H1 (cell line): ENCODE measurements at regions not wholly inside any gene's neighbourhood (a gene's known extent, or its start where the extent isn't known, plus 50 kb on each side); places are given as distances from the start of the nearest gene placed in this dataset.

ENCODE experiments used
- CTCF ChIA-PET: fragments of 300-600 bp; sonication (Branson Sonifier 250); formaldehyde crosslinking; loops from one replicate; lab custom pipeline; 2021; ENCODE audit not compliant: partially characterized antibody; lab: Charles Lee
- POLR2A ChIA-PET: fragments of 300-600 bp; sonication (Branson Sonifier 250); formaldehyde crosslinking; loops from one replicate; lab custom pipeline; 2021; ENCODE audit warnings: inconsistent platforms; ENCODE audit not compliant: partially characterized antibody; lab: Charles Lee
- DNase-seq, 2 experiments: peaks; one replicate each; pipeline versions ENCODE4 v3.0.0 to v3.0.0-alpha.2; 2010 to 2022; ENCODE audit warnings: low spot score in 2 of 2, low read depth in 1 of 2, mixed read lengths in 1 of 2
- FAIRE-seq: peaks from 2 replicates; lab custom pipeline; 2011; peaks lifted over from hg19 to GRCh38; lab: Jason Lieb, UNC
- H2AFZ ChIP-seq: 2 replicates; pipeline ENCODE4 v1.8.1; 2012; ENCODE audit warnings: low read length, inconsistent platforms
- H2AK5ac ChIP-seq: 2 replicates; pipeline ENCODE4 v1.6.1; 2013; ENCODE audit warnings: low read depth, low read length
- H2BK120ac ChIP-seq: replicated peaks from 2 replicates; pipeline ENCODE3; 2013; ENCODE audit warnings: low read depth, low read length, inconsistent platforms
- H2BK12ac ChIP-seq: 2 replicates; pipeline ENCODE4 v1.6.1; 2013; ENCODE audit warnings: low read depth, low read length
- H2BK15ac ChIP-seq: 2 replicates; pipeline ENCODE4 v1.6.1; 2013; ENCODE audit warnings: low read length
- H2BK20ac ChIP-seq: 2 replicates; pipeline ENCODE4 v1.6.1; 2013; ENCODE audit warnings: low read length
- H2BK5ac ChIP-seq: 2 replicates; pipeline ENCODE4 v1.6.1; 2013; ENCODE audit warnings: low read depth, low read length
- H3K14ac ChIP-seq: 2 replicates; pipeline ENCODE4 v1.6.1; 2013; ENCODE audit warnings: inconsistent platforms; ENCODE audit not compliant: insufficient read length
- H3K18ac ChIP-seq: 2 replicates; pipeline ENCODE4 v1.6.1; 2013; ENCODE audit warnings: low read length; ENCODE audit errors: extremely low read depth
- H3K23ac ChIP-seq: 2 replicates; pipeline ENCODE4 v1.6.1; 2013; ENCODE audit warnings: inconsistent platforms; ENCODE audit not compliant: insufficient read length
- H3K23me2 ChIP-seq: 2 replicates; pipeline ENCODE4 v1.6.1; 2013; ENCODE audit warnings: low read depth, low read length
- H3K27ac ChIP-seq: 2 replicates; pipeline ENCODE4 v1.6.1; 2011; ENCODE audit warnings: low read depth, low read length, inconsistent platforms
- H3K27me3 ChIP-seq, 4 experiments: replicated peaks in 1 of 4; 1 replicate in 1 of 4; 2 replicates in 3 of 4; pipeline versions ENCODE4 v1.6.1 to v1.8.1; 2011 to 2013; ENCODE audit warnings: low read length in 3 of 4, mild to moderate bottlenecking in 3 of 4, inconsistent platforms in 2 of 4, mixed read lengths in 2 of 4, moderate library complexity in 1 of 4; ENCODE audit not compliant: control insufficient read depth in 3 of 4, insufficient read depth in 3 of 4; ENCODE audit errors: extremely low read depth in 1 of 4
- H3K36me3 ChIP-seq, 4 experiments: 2 replicates each; pipeline versions ENCODE4 v1.6.1 to v1.8.1; 2011 to 2013; ENCODE audit warnings: mild to moderate bottlenecking in 4 of 4, low read length in 3 of 4, moderate library complexity in 2 of 4, control low read depth in 1 of 4, inconsistent platforms in 1 of 4; ENCODE audit not compliant: insufficient read depth in 4 of 4, control insufficient read depth in 2 of 4
- H3K4ac ChIP-seq: replicated peaks from 2 replicates; pipeline ENCODE3; 2013; ENCODE audit warnings: low read length, low read depth, mixed read lengths, inconsistent platforms; ENCODE audit not compliant: insufficient read length
- H3K4me1 ChIP-seq, 4 experiments: replicated peaks in 1 of 4; 1 replicate in 1 of 4; 2 replicates in 3 of 4; pipeline versions ENCODE4 v1.6.1 to v1.8.1; 2011 to 2013; ENCODE audit warnings: low read length in 3 of 4, inconsistent platforms in 2 of 4, mixed read lengths in 1 of 4; ENCODE audit not compliant: insufficient read depth in 4 of 4, control insufficient read depth in 3 of 4
- H3K4me2 ChIP-seq, 2 experiments: 2 replicates each; pipeline versions ENCODE4 v1.6.1 to v1.8.1; 2011 to 2013; ENCODE audit warnings: low read depth in 2 of 2, low read length in 2 of 2, control low read depth in 1 of 2, inconsistent platforms in 1 of 2, mild to moderate bottlenecking in 1 of 2; ENCODE audit not compliant: insufficient read depth in 1 of 2
- H3K4me3 ChIP-seq, 4 experiments: fragments of 200-600, 300-600 bp in 1 of 4; sonication (generic), shearing (Covaris generic), sonication (Bioruptor Twin) in 1 of 4; 2 replicates each; pipeline versions ENCODE4 v1.5.1 to v1.8.1; 2011 to 2016; ENCODE audit warnings: low read length in 4 of 4, low read depth in 3 of 4, control low read depth in 2 of 4, inconsistent platforms in 2 of 4, mild to moderate bottlenecking in 2 of 4, mixed read lengths in 1 of 4, moderate library complexity in 1 of 4; ENCODE audit not compliant: insufficient read depth in 2 of 4; ENCODE audit errors: extremely low read depth in 1 of 4
- H3K56ac ChIP-seq: replicated peaks from 2 replicates; pipeline ENCODE3; 2013; ENCODE audit warnings: low read depth, mild to moderate bottlenecking, mixed read lengths, low read length, inconsistent platforms; ENCODE audit not compliant: insufficient read length
- H3K79me1 ChIP-seq: 2 replicates; pipeline ENCODE4 v1.6.1; 2013; ENCODE audit warnings: low read depth, low read length, control low read depth
- H3K79me2 ChIP-seq, 2 experiments: 2 replicates each; pipeline versions ENCODE4 v1.6.1 to v1.8.1; 2012 to 2013; ENCODE audit warnings: low read length in 2 of 2, mild to moderate bottlenecking in 2 of 2, inconsistent platforms in 1 of 2; ENCODE audit not compliant: insufficient read depth in 2 of 2, control insufficient read depth in 1 of 2
- H3K9ac ChIP-seq, 4 experiments: replicated peaks in 1 of 4; 1 replicate in 1 of 4; 2 replicates in 3 of 4; pipeline versions ENCODE4 v1.6.1 to v1.8.1; 2011 to 2013; ENCODE audit warnings: low read depth in 3 of 4, low read length in 3 of 4, control low read depth in 2 of 4, mild to moderate bottlenecking in 2 of 4, moderate library complexity in 2 of 4, inconsistent platforms in 1 of 4; ENCODE audit errors: extremely low read depth in 1 of 4
- H3K9me3 ChIP-seq, 2 experiments: 2 replicates each; pipeline versions ENCODE4 v1.6.1 to v1.8.1; 2012 to 2013; ENCODE audit warnings: mild to moderate bottlenecking in 2 of 2, moderate library complexity in 2 of 2, control low read depth in 1 of 2, inconsistent platforms in 1 of 2, low read depth in 1 of 2, low read length in 1 of 2, mixed read lengths in 1 of 2; ENCODE audit not compliant: insufficient read depth in 2 of 2
- H4K20me1 ChIP-seq, 2 experiments: replicated peaks in 1 of 2; 2 replicates each; pipeline versions ENCODE3 to v1.8.1; 2011 to 2013; ENCODE audit warnings: inconsistent platforms in 2 of 2, low read length in 2 of 2, mild to moderate bottlenecking in 1 of 2; ENCODE audit not compliant: insufficient read depth in 2 of 2, control insufficient read depth in 1 of 2
- H4K5ac ChIP-seq: 2 replicates; pipeline ENCODE4 v1.6.1; 2013; ENCODE audit warnings: low read length, low read depth, mixed read lengths, inconsistent platforms; ENCODE audit not compliant: insufficient read length
- H4K8ac ChIP-seq: 2 replicates; pipeline ENCODE4 v1.8.0; 2013; ENCODE audit warnings: mild to moderate bottlenecking, moderate library complexity, low read length, inconsistent platforms; ENCODE audit not compliant: insufficient read depth; ENCODE audit errors: extremely low read depth
- H4K91ac ChIP-seq: replicated peaks from 2 replicates; pipeline ENCODE3; 2013; ENCODE audit warnings: low read length, mixed read lengths, inconsistent platforms; ENCODE audit not compliant: insufficient read length
- HDAC6 ChIP-seq: IDR thresholded peaks from one replicate; pipeline ENCODE4 v1.7.1; 2012; ENCODE audit warnings: low read depth, mild to moderate bottlenecking, inconsistent platforms, low read length, moderate library complexity
- WGBS, 2 experiments: shearing (Covaris generic) in 1 of 2; methylation state at CpG; one replicate each; pipeline versions ENCODE4 v1.1.6 to v1.1.7; 2013 to 2015; ENCODE audit warnings: low lambda C conversion rate in 2 of 2, mixed read lengths in 2 of 2, inconsistent platforms in 1 of 2, low coverage in 1 of 2, missing lambda C conversion rate in 1 of 2; ENCODE audit not compliant: insufficient replicate concordance in 2 of 2, insufficient coverage in 1 of 2, insufficient read length in 1 of 2; ENCODE audit errors: extremely low coverage in 1 of 2, missing lambda C conversion rate in 1 of 2; 5-methylcytosine and 5-hydroxymethylcytosine counted together

GRCh38 chr21:16979574-16979973, 533.3 kb upstream of the CXADR start:
- no peak for TF ChIP-seq HDAC6
- no peak overlapping the region for H2BK120ac ChIP-seq
- no peak overlapping the region for H2BK5ac ChIP-seq
- ChIA-PET CTCF (no interaction called here), POLR2A (no interaction called here)
- H3K23me2 ChIP-seq, result no peaks in the 10 kb centered on the region
- H3K4ac ChIP-seq, result no peak overlapping the region
- no peak overlapping the region for H3K9ac ChIP-seq
- H3K9me3 ChIP-seq, result no peaks in the 10 kb centered on the region
- H3K56ac ChIP-seq, result no peak overlapping the region
- peaks cover 0 to 6% (median 0%) of the 10 kb centered on the region in 4 experiments; a peak in 1 of 7 replicates for H3K4me1 ChIP-seq
- H2BK15ac ChIP-seq, result no peak overlapping the region
- H2BK20ac ChIP-seq, result no peak overlapping the region
- no peak overlapping the region for H2AK5ac ChIP-seq
- no peak overlapping the region for H2AFZ ChIP-seq
- no peak for DNase-seq
- FAIRE-seq, result no peak
- H3K27ac ChIP-seq, result no peak overlapping the region
- H2BK12ac ChIP-seq, result no peak overlapping the region
- no peaks in the 10 kb centered on the region for H3K79me2 ChIP-seq
- no peaks in the 10 kb centered on the region for H3K36me3 ChIP-seq
- no peaks in the 10 kb centered on the region for H3K27me3 ChIP-seq
- no peak overlapping the region for H3K14ac ChIP-seq
- no peak overlapping the region for H3K23ac ChIP-seq
- no peak overlapping the region for H3K4me3 ChIP-seq
- no peak overlapping the region for H3K4me2 ChIP-seq
- WGBS, 2 experiments, result 90% methylated on average over 3 of the region's 3 CpGs; no CpG with 5 or more reads in 1 of the 2 experiments
- H4K20me1 ChIP-seq, result no peaks in the 10 kb centered on the region
- H3K18ac ChIP-seq, result no peak overlapping the region
- no peak overlapping the region for H4K91ac ChIP-seq
- H4K8ac ChIP-seq, result no peak overlapping the region
- H4K5ac ChIP-seq, result no peak overlapping the region
- H3K79me1 ChIP-seq, result no peaks in the 10 kb centered on the region
